Mesothelial cell of epicardium (in vitro differentiated cells): ENCODE measurements at regions not wholly inside any gene's neighbourhood (a gene's known extent, or its start where the extent isn't known, plus 50 kb on each side); places are given as distances from the start of the nearest gene placed in this dataset.
"Not testable (repeated sequence)": the region's sequence is repeated elsewhere in the genome, so short reads cannot be mapped to it uniquely, and the experiment has no call there.

ENCODE experiments used
- DNase-seq, 2 experiments: peaks; one replicate each; pipeline ENCODE4 v3.0.0; 2021; ENCODE audit warnings: low spot score in 2 of 2; ENCODE audit not compliant: unreplicated experiment in 2 of 2
- H3K27ac Mint-ChIP-seq: 2 replicates; pipeline ENCODE4 v1.8.0; 2021; ENCODE audit warnings: mixed read lengths
- H3K27me3 Mint-ChIP-seq: 2 replicates; pipeline ENCODE4 v1.8.0; 2021; ENCODE audit warnings: low read depth, mixed read lengths
- H3K36me3 Mint-ChIP-seq: 2 replicates; pipeline ENCODE4 v1.8.0; 2021; ENCODE audit warnings: mixed read lengths
- H3K4me1 Mint-ChIP-seq: 2 replicates; pipeline ENCODE4 v1.8.0; 2021; ENCODE audit warnings: mixed read lengths
- H3K4me3 Mint-ChIP-seq: 2 replicates; pipeline ENCODE4 v1.8.0; 2021; ENCODE audit warnings: mild to moderate bottlenecking, moderate library complexity, mixed read lengths
- H3K9me3 Mint-ChIP-seq: 2 replicates; pipeline ENCODE4 v1.8.0; 2021; ENCODE audit warnings: mixed read lengths
- CTCF ChIP-seq: fragments of 200-600 bp; sonication (generic); IDR thresholded peaks from one replicate; pipeline ENCODE4 v1.5.0; 2021; ENCODE audit warnings: antibody characterized with exemption; ENCODE audit not compliant: unreplicated experiment

- peaks cover 5% of the 10 kb centered on the region for H3K36me3 Mint-ChIP-seq
- TF ChIP-seq CTCF, result no peak
- H3K27ac Mint-ChIP-seq, result no peak overlapping the region
- DNase-seq, result no peak
- H3K4me1 Mint-ChIP-seq, result no peaks in the 10 kb centered on the region
- H3K27me3 Mint-ChIP-seq, result peaks cover 9% of the 10 kb centered on the region
- no peak overlapping the region for H3K4me3 Mint-ChIP-seq
- peaks cover 17% of the 10 kb centered on the region for H3K9me3 Mint-ChIP-seq
Measured at GRCh38 chr1:218931324-218931723, 242.4 kb upstream of the LYPLAL1 start.

GRCh38 chr1:218933513-218933912 lies 240.2 kb upstream of the LYPLAL1 start:
- peaks cover 5% of the 10 kb centered on the region for H3K36me3 Mint-ChIP-seq
- no peak for TF ChIP-seq CTCF
- H3K9me3 Mint-ChIP-seq, result peaks cover 18% of the 10 kb centered on the region
- H3K4me3 Mint-ChIP-seq, result no peak overlapping the region
- no peak overlapping the region for H3K27ac Mint-ChIP-seq
- H3K27me3 Mint-ChIP-seq, result peaks cover 9% of the 10 kb centered on the region
- no peaks in the 10 kb centered on the region for H3K4me1 Mint-ChIP-seq
- no peak for DNase-seq

GRCh38 chr1:218935408-218935807 lies 238.3 kb upstream of the LYPLAL1 start:
- not testable (repeated sequence) for H3K27me3 Mint-ChIP-seq, H3K27ac Mint-ChIP-seq, H3K4me1 Mint-ChIP-seq, H3K36me3 Mint-ChIP-seq, DNase-seq, H3K4me3 Mint-ChIP-seq
- peaks cover 29% of the 10 kb centered on the region for H3K9me3 Mint-ChIP-seq

- H3K27ac Mint-ChIP-seq, result no peak overlapping the region
- H3K27me3 Mint-ChIP-seq, result no peaks in the 10 kb centered on the region
- no peak for DNase-seq
- H3K9me3 Mint-ChIP-seq, result peaks cover 40% of the 10 kb centered on the region
- TF ChIP-seq CTCF, result no peak
- peaks cover 5% of the 10 kb centered on the region for H3K36me3 Mint-ChIP-seq
- H3K4me3 Mint-ChIP-seq, result no peak overlapping the region
- no peaks in the 10 kb centered on the region for H3K4me1 Mint-ChIP-seq
Measured at GRCh38 chr1:218938259-218938658, 235.4 kb upstream of the LYPLAL1 start.

- Mint-ChIP-seq H3K27ac (no peak overlapping the region), H3K4me1 (no peaks in the 10 kb centered on the region), H3K36me3 (peaks cover 5% of the 10 kb centered on the region), H3K27me3 (no peaks in the 10 kb centered on the region), H3K9me3 (peaks cover 38% of the 10 kb centered on the region), H3K4me3 (no peak overlapping the region)
- DNase-seq, result no peak
- no peak for TF ChIP-seq CTCF
Measured at GRCh38 chr1:218939095-218939494, 234.6 kb upstream of the LYPLAL1 start.

GRCh38 chr1:218942431-218942830 lies 231.2 kb upstream of the LYPLAL1 start:
- TF ChIP-seq CTCF, result no peak
- Mint-ChIP-seq H3K36me3 (no peaks in the 10 kb centered on the region), H3K27me3 (no peaks in the 10 kb centered on the region), H3K4me3 (no peak overlapping the region), H3K9me3 (peaks cover 26% of the 10 kb centered on the region), H3K4me1 (no peaks in the 10 kb centered on the region), H3K27ac (no peak overlapping the region)
- no peak for DNase-seq
